GM21528 (cell line): ENCODE measurements at regions not wholly inside any gene's neighbourhood (a gene's known extent, or its start where the extent isn't known, plus 50 kb on each side); places are given as distances from the start of the nearest gene placed in this dataset.

Source experiments
- ATAC-seq: cut with Tn5 transposase; IDR thresholded peaks from one replicate; pipeline ENCODE4 v1.9.1; 2021; ENCODE audit warnings: mild to moderate bottlenecking, moderate library complexity; ENCODE audit not compliant: unreplicated experiment, low FRiP score

DNA sequence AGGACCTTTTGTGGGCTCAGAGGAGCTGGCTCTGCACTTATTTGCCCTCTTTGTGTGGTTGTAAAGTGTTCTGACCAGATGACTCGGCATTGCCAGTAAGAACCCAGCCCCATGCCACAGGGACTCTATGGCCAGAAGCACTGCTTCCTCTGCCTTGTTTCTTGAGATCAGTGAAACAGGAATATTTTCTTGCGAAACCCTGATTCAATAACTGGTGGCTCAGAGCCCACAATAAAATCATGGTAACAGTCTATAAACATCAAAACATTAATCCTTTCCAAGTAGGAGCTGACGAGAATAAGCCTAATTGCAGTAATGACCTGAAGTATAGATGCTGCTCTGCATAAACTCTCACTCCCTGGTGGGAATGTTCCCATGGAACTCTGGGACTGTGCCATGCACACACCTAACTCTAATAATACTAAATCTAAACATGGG lies 344.3 kb downstream of the ZNF608 start:
- no peak for ATAC-seq

DNA sequence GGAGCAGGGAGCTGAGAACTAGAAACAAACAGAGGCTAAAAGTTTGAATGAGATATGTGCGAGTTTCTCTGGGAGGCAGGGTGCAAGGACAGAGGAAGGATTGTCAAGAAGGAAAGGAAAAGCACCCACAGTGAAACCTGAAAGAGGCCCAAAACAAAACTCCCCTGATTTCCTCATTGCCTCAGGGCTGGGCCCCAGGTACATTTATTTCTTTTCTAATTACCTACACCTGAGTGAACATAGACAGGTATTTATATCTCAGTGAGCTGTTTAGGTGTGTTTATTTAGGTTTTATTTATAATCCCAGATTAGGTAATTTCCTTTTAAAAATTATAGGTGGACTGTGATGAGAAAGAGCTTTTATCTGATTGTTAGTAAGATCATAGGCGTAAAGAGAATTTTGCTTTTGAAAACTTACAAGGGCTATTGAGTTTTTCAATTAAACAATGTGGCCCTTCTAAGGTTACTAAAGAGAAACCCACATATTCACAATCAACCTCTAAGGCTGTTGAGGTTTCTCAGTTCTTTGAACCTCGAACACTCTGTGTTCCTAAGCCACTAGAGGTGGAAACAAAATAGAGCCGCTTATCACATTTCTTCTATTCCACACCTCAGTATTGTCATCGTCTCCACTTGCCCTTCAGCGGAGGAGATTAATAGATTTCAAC lies 344.8 kb downstream of the ZNF608 start:
- no peak for ATAC-seq

GRCh38 chr5:124399426-124399961 lies 346.9 kb downstream of the ZNF608 start:
- ATAC-seq = no peak

DNA sequence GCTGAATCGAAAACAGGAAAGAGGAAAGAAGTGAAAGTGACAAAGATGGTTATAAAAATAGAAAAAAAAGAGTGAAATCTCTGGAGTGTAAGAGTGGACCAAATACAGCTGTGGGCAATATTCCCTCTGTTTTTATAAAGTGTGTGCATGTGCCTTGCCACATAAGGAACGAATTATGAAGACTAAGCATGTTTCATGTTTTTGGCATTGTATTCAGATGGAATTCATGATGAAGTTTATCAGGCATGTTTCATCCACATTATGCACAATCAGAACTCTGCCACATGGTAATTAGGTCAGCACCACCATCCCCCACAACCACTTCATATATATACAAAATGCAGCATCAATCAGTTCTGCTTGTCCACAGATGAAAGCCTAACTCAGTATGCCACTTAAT lies 348.0 kb downstream of the ZNF608 start:
- no peak for ATAC-seq

- ATAC-seq = no peak
These were observed 349.1 kb downstream of the ZNF608 start for GRCh38 chr5:124397317-124397716.

DNA sequence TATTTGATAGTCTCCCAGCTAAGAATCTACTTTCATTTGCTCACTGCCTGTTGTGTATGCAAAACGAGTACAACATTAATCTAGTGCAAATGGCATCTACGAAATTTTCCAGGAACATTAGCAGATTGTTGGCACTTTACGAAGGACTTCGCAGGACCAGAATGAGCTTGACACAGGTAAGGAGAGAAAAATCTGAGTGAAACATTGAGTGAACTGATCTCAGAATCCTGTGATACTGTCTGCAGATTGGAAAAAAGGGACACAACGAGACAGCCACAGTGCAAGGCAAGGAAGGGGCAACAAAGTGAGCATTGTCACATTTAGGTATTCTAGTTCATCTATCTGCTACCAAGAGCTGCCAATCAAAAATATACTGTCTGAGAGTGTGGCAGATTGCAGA lies 350.5 kb downstream of the ZNF608 start:
- ATAC-seq = no peak

GRCh38 chr5:124395287-124395686 lies 351.2 kb downstream of the ZNF608 start:
- ATAC-seq = no peak

DNA sequence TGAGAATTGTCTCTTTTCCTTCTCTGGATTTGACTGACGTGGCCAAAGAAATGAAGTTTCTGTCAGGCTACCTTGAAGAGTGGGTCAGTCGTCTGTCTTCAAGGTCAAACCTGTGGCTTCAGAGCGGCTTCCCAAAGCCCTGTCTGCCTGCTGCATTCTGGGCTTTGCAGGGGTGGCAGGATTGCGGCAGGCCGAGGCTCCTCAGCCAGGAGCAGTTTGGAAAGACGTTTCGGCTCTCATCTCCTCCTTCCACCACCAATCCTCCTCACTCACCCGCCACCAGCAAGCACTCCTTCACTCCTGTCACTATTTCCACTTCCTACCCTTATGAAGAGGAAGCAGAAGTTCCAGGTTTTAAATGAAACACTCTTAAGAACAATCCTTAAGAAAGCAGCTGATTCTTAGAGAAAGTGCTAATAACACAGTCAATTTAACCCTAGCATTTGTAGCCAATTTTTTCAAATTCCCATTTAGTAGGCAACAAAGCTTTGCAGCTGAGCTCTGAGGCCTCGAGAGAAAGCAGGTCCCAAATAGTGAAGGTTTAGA lies 351.7 kb downstream of the ZNF608 start:
- no peak for ATAC-seq

DNA sequence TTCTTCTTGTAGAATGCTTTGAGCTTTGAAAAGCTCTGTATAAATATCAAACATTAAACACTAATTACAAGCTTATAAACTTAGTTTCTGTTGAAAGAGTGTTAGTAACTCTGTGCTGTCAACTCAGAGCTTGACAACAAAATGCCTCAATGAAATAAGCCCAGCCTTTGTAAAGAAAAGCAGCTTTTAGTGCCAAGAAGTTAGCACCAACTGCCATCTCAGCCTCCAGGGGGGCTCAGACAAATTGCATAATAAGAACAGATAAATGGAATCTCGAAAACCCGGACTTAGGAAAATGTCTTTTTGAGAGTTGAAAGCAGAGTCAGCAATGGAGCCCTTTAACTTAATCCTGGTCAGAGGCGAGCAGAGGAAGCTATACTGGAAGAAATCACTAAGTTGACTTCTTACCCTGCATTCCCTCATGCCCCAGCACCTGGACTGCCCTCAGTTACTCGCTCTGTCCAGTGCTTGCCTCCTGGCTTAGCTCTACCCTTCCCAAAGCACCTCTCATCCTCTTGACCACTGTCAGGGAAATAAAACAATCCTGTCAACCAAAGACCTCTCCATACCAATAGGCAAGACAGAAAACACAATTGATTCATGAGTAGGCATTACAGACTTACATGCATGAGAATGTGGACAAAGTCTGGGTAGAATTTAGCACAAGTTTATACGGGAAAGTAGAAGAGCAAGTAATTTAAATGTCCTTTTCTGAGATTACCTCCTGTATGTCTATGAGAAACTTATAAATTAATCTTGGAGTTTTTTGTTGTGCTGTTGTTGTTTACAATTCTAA lies 352.7 kb downstream of the ZNF608 start:
- ATAC-seq = no peak

- ATAC-seq = no peak
These were observed 362.7 kb downstream of the ZNF608 start for GRCh38 chr5:124383693-124384092.

DNA sequence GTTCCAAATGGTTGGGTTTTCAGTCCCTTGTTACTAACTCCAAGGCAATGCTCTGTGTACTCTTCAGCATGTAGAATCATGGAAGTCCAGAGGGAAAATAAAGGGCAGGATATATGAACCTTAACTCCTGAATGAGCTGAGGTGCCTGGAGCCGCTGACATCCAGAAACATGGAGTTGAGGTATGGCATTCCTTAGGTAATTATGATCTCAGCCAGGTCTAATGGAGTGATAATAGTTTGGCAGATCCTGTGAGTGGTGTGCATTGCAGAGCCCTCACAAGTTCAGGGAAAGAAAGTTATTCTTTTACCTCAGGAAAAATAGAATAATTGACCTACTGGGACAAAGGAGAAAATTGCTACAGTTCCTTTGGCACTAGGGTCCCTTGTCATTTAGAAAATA lies 369.1 kb downstream of the ZNF608 start:
- no peak for ATAC-seq

DNA sequence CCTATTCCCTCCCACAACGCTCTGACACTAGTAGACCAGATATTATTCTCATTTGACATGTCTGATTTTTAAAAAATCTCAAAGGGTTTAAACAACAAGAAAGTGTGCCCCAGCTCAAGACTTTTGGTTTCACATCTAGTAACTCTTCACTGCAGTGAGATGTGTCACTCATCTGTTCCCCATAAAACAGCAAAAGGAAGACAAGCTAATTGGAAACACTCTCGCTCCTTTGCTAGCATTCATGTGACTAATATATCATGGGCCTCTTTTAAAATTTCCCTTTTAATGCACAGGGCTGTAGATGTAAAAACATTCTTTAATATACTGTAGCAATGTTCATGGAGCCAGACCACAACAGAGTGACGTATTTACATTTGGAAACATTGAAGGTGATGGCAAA lies 372.6 kb downstream of the ZNF608 start:
- ATAC-seq = no peak

DNA sequence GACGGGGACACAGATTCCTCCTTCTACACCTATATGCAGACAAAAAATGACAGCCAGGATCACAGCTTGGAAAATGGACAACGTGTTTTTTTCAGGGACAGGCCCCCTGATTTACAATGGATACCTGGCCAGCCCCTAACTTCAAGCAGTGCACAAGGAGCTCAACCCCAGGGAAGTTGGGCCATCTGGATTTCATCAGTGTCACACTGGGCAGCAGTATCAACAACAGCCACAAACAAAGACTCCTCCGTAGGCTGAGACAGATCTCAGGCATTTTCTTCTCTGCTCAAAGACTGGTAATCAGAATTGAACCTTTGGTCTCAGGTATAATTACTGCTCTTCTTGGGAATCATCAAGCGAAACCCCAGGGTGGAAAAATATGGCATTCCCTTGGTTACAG lies 374.0 kb downstream of the ZNF608 start:
- no peak for ATAC-seq

DNA sequence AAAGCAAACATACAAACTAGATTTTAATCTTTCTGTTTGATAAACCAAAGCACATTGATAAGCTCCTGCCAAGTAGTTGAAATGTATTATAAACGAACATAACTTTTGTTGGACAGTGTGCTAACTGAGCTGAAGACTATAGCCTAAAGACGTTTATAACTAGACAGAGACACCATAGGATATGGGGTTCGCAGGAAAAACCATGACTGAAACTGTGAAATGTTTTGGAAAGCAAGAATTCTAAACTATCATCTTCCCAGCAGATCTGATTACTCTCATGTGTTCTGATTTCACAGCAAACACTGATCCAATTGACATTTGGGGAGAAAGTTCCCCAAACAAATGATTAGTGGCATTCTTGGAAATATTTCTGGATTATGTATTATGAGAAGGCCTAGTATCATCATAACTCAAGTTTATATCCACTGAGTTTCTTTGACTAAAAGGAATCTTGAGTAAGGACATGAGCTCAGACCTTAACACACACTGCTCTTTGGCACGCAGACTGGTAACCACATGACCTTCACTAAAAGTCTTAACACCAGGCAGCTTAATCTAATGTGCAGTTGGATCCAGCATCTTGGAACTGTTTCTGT lies 375.2 kb downstream of the ZNF608 start:
- ATAC-seq = no peak

- no peak for ATAC-seq
These were observed 375.8 kb downstream of the ZNF608 start for GRCh38 chr5:124370601-124371000.

DNA sequence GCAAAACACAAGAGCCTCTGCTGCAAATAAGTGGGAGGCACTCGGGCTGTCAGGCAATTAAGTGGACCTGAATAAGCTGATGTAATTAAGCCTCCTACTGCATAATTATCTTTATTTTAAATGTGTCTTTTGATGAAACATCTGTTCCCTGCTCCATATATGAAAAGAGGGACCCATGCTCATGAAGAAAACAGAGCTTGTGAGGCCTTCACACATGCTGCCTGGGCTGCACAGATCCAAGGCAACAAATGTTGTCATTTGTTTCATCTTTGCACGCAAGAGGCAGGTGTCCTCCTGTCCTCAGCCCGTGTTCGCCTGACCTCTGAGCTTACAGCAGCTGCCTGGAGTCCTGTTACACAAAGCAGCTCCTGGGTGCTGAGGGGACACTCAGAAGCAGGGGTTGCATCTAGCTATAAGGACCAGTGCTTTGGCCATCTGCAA lies 381.1 kb downstream of the ZNF608 start:
- no peak for ATAC-seq

GRCh38 chr5:124355928-124356327 lies 390.5 kb downstream of the ZNF608 start:
- ATAC-seq = no peak

DNA sequence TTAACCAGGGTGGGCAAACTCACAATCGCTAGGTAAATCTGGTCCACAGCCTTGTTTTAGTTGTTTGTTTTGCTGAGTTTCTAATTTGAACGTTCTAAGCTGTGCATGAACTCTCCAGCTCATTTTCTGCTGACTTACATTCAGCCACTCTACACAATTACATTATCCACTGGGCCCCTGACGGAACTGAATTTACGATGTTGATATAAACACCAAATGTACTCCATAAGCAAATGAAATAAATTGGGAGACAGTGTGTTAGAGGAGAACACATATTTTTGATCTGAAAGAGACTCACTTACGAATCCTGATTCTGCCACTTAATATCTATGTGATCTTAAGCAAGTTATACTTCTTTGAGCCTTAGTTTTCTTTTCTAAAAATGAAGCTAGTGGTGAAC lies 393.4 kb downstream of the ZNF608 start:
- ATAC-seq = no peak

GRCh38 chr5:124352312-124352711 lies 394.1 kb downstream of the ZNF608 start:
- no peak for ATAC-seq

DNA sequence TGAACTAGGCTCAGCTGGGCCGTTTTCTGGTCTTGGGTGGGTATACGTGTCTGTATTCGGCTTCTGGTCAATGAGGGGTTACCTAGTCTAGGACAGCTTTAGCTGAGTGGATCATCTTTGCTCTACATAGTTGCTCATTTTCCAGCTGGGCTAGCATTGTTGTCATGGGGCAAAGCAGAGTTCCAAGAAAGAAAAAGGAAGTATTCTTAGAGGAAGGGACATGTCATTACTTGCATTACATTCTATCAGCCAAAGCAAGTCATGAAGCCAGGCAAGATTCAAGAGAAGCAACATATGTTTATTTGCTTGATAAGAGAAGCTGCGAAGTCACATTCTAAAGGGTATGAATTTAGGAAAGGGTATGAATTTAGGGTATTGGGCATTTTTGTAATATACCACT lies 396.5 kb downstream of the ZNF608 start:
- ATAC-seq = no peak

GRCh38 chr5:124343451-124343867 lies 403.0 kb downstream of the ZNF608 start:
- ATAC-seq = no peak
